HG03354 (cell line): ENCODE measurements at regions not wholly inside any gene's neighbourhood (a gene's known extent, or its start where the extent isn't known, plus 50 kb on each side); places are given as distances from the start of the nearest gene placed in this dataset.

Source experiments
- ATAC-seq: cut with Tn5 transposase; IDR thresholded peaks from one replicate; pipeline ENCODE4 v1.9.1; 2021; ENCODE audit warnings: mild to moderate bottlenecking; ENCODE audit not compliant: unreplicated experiment, poor library complexity, severe bottlenecking

DNA sequence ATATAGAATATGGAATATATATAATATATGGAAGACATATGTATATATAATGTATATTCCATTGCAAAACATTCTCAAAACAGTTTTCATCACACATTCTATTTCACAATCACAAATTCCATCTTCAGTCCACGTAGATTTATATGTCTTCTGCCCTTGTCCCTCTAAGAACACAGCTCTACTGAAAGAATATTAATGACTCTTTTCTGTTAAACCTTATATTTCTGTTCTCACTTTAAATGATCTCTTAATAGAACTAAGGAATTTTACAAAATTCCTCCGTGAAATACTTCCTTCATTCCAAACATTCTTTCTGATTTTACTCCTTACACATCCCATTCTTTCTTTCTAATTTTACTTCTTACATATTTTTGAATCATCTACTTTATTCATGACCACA is 1043.1 kb upstream of the PABPC4L start:
- no peak for ATAC-seq

DNA sequence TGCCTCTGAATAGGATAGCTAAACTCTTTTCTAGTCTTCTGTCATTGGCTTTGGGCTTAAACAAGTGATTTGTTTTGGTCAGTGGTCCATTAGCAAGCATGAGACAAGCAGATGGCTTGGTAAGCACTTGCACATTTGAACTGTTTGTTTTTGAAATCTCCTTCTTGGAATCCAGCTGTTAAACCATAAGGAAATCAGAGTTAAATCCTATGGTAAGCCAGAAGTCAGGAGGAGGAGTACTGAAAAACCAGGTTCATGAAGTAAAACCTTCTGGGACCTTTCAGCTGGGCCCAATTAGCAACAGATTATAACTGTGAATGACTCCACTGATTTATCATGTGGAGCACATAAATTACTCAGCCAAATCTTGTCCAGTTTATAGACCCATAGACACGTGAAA is 1042.5 kb upstream of the PABPC4L start:
- ATAC-seq: no peak

DNA sequence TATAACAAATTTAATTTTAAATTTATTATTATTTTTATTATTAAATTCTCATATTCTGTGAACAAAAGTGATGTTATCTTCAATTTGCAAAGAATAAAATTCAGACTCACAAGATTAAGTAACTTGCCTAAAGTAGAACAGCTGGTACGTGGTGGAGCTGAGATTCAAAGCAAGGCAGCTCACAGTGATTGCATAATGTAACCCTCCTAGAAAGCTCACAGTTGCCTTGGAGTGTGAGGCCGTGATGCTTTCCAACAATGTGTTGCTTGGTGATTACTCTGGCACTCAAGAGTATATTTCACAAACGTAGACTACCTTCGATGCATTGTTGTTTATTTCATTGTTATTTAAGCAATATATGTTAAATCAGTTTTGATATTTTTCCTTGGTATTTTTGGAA is 1039.2 kb upstream of the PABPC4L start:
- ATAC-seq: no peak

DNA sequence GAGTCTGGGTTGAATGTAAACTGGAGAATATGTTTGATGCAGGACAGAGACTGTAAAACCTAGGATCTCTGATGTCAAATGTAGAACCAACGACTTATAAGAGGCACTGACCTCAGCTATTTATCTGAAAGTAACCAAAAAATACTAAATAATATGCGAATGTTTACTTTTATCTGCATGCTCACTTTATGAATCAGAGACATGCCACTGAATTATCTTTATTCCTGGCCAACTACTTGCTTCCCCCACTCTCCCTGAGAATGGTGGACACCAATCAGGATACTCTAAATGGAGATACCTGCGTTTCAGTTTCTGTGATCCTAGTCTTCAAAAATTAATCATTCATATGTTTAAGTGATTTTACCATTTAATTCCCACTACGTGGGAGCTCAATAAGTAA is 1038.4 kb upstream of the PABPC4L start:
- no peak for ATAC-seq

DNA sequence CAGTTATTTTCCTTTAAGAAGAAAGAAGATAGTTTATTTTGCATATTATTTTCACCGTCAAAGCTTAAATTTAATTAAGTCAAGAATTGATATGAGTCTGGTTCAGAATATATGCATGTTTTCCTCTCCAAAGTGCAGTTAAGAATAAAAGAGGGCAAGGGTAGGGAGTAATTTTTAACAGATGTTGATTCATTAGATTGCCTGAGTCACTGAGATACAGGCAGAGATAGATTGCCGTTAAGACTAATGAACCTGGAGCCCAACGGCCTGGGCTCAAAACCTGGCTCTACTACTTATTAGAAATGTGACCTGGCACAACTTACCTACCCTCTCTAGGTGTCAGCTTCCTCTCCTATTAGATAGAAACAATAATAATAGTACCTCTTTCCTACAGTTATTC is 1037.4 kb upstream of the PABPC4L start:
- no peak for ATAC-seq

DNA sequence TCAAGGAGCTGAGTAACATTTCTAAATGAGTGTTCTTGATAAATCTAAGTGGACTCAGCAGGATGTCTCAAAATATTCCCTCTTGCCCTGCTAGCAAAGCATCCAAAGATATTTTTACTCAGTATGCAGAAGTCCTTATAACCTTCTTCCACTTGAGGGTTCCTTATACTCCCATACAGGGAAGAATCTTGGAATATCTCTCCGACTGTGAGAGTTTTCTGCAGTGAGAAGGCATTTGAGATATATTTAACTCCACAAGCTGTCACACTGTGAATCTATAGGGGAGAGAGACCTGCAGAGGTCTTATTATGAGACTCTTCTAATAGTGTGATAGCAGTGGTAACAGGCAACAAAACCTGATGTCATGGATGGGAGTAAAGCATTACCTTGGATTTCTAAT is 1034.5 kb upstream of the PABPC4L start:
- ATAC-seq: no peak

DNA sequence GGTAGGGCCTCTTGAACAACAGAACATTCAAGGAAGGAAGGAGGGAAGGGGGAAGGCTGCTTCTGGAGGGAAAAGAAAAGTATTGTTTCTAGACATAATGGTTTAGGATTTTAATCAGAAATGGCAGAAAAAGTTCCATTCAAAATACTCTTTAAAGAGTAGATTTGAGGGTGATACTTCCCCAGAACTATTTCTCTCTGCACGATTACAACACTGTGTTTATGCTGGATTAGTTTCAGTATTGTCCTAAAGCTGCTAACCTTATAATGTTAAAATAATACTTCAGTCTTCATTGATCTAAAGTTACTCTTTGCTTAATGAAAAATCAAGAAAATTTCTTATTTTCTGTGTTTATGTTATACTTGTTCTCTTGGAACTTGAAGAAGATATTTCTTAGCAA is 1026.3 kb upstream of the PABPC4L start:
- no peak for ATAC-seq

DNA sequence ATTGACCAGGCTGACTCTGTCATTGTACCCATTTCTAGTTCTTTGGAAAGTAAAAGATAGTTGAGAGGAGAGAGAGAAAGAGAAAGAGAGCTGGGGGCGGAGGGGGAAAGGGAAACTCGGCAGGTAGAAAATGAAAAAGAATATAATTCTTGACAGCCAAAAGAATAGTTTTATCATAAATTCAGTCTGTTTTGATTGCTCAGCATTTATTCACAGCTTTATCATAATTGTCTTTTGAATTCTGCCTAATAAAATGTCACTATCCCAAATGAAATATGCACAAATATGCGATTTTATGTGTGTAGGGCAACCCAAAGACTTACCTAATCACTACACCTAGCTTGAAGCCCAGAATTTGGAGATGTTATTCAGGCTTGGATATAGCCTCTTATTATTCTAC is 1024.0 kb upstream of the PABPC4L start:
- no peak for ATAC-seq

DNA sequence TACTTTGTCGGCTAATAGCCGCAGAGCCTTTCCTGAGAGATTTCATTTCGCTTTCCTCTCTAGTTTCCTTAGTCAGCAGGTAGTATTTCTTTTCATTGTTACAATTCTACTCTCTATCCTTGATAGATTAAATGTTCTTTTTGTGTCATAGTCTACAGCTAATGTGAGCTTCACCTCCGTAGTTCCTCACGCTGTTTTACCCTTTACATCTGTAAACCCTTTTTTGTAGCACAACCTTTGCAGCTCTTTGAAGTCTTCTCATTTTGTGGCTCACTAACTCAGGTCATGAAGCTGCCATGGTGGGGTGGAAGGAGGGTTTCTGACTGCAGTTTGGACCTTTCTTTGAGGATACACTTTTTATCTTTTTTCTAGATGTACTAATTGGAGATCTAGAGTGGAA is 1008.8 kb upstream of the PABPC4L start:
- ATAC-seq: no peak

DNA sequence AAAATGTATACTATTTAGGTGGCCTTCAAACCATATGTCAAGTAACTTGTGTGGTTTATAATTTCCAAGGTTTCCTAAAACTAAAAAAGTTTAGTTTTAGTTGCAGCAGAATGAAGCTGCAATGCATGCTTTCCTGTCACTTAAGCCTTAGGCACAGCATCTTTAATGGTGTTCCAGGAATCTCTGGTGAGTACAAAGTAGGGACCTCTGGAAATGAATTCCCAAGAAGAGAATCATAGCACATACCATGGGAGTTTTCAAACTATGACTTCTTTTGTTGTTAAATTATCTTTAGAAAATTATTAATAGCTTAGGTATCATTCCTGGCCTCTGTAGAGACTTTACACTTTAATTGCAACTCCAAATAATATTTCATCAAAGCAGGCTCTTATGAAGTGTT is 1005.9 kb upstream of the PABPC4L start:
- ATAC-seq: no peak

DNA sequence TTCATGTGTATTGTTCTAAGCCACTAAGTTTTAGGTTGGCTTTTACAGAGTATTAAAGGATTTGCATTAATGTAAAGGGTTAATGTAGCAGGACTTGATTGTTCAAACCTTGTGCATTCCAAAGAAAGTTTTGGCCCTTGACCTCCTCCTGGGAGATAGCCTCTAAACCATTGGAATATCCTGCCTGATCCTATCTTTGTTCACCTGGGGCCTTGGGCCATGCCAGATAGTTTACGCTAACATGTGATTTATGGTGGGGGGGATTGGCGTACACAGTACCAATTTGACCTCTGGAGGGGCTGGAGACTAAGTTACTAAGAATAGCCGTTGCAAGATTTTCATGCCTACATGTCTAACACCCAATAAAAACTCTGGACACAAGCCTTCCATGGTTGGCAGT is 1002.7 kb upstream of the PABPC4L start:
- ATAC-seq: no peak

DNA sequence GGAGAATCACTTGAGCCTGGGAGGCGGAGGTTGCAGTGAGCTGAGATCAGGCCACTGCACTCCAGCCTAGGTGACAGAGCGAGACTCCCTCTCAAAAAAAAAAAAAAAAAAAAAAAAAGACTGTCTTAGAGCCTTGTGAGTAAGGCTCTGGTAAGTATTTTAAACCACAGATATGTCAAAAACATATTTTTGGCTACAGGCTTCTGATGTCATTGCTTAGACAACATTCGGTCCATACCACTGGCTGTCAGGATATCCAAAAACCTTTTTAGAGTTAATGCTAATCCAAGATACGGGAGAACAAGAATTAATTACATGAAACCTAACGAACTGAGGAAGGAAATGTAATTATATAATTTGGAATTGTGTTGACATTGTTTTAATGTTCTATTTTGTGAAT is 999.5 kb upstream of the PABPC4L start:
- no peak for ATAC-seq

DNA sequence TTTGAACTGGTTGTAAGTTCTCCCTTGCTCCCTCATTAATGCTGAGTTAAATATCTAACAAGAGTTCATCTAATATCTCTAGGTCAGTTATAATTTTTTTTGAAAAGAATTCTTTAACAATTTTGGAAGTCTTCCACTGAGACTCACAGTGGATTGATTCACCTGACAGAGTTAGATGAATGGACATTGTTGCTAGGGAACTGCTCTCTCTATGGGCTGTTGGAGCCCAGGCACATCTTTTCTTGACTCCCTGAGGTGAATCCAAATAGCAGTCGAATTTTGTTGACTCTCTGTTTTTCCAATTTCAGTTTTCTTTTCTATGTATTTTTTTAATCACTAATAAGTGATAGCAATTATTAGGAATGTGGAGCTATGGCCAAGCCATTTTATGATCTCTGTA is 996.1 kb upstream of the PABPC4L start:
- ATAC-seq: no peak

DNA sequence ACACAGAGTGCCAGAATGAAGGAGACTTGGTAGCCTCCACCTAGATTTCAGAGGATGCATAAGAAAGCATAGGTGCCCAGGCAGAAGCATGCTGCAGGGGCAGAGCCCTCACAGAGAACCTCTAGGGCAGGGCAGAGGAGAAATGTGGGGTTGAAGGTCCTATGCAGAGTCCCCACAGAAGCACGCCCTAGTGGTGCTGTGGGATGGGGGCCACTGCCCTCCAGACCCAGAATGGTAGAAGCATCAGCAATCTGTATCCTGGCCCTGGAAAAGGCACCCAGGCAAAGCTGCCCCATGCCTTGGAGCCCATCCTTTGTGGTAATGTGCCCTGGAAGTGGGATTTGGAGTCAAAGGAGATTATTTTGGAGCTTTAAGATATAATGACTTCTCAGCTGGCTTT is 992.9 kb upstream of the PABPC4L start:
- no peak for ATAC-seq

DNA sequence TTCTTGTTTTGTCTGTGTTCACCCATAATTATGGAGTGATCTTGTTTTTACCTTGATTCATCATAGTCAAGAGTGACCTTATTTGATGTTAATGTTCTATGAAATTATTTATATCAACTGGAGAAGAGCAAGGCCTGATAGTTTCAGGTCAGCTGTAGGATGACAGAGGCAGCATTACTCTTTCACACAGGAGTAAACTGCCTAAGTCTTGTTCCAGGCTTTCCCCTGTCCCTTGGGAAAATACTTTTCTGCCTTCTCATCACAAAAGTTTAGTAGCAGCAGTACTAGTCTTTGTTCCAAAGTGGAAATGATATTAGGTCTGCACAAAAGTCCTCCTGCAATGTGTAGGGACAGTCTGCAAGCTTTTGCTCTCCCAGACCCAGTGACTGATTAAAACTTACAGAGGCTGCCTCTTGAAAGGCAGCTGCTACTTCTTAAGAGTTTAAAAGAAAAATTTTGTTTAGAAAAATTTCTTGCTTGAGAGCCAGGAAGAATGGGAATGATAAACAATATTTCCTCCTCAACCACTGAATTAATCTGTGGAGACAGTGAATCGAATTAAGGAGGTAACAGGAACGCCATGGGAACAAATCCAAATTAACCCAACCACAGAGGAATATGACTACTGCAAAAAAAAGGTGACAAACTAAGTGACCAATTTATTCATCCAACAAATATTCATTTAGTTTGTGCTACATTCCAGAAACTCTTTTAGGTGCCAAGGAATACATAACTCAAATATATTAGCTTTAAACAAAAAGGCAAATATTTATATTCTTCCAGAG is 991.4 kb upstream of the PABPC4L start:
- no peak for ATAC-seq

DNA sequence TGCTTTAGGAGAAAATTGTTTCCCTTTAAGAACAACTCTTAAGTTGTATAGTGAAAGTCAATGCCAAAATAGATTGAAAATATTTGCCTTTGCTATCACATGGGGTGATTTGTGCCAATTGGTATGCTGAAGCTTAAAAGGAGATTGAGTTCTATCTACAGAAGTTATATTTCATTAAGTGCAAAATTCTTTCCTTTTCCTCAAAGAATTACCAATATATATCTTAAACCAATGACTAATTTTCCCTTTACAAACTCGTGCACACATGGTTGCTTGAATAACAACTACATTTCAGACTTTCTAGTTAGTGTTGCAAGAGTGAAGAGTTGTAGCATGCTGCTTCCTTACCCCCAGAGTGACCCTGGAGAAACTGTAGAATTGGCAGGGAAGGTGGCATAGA is 990.0 kb upstream of the PABPC4L start:
- ATAC-seq: no peak

DNA sequence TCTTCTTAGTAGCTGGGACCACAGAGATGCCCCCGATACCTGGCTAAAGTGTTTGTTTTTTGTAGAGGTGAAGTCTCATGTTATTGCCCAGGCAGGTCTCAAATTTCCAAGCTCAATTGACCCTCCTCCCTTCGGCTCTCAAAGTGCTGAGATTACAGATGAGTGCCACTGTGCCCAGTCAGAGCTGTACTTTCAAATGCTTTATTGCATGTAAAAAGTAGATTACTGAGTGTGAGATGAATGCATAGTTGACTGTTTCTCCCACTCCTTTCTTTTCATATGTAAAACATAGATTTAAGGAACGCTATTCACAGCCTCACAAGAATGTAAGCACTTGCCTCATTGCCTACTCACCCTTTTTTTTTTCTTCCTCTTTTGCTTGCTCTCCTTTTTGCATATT is 984.4 kb upstream of the PABPC4L start:
- ATAC-seq: no peak

DNA sequence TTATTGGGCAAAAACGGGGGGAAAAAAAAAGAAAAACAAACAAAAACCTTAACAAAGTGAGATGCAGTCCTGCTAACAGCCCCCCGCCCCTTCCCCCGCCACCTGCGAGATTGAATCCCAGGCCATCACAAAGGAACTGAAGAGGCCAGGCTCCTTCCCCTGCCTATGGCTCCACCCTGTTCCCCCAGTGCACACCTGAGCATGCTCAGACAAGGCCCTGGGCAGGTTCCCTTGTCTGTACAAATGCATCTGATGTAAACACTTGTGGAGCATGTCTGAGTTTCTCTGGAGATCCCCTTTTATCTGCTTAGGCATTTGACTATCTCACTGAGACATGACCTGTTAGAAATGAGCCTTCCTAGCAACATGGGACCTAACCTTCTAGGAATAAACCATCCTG is 983.7 kb upstream of the PABPC4L start:
- no peak for ATAC-seq

DNA sequence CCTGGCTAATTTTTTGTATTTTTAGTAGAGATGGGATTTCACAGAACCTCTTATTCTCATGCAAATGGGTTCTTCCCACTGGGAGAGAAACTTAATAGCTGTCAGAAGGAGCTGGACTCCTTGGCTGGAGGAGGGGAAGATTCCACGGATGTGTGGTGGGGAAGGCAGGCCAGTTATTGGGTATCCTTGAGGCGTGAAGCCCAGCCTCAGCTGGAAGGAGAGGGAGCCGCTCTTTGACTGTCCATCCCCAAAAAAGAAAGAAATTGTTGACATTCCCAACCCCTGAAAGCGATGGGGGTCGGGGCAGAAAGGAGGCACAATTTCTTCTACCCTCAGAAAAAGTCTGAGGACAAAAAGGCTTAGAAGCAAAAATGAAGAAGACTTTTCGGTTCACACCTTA is 983.1 kb upstream of the PABPC4L start:
- ATAC-seq: no peak

DNA sequence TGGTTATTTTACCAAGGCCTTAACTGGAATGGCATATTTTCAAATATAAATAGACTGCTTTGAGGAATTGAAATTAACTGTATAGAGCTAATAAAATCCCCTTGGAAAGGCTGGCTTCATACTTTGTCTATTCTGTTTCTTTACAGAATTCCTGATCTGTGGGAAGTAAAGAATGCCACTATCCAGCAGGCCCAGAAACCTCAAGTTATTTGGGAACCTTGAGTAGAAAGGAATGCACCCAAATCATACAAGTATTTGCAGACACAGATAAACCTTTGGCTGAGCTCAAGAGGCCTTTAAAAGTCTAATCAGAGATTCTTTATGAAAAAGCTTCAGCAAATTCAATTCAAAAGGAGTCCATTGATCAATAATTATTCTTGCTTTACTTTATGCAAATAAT is 975.7 kb upstream of the PABPC4L start:
- no peak for ATAC-seq

DNA sequence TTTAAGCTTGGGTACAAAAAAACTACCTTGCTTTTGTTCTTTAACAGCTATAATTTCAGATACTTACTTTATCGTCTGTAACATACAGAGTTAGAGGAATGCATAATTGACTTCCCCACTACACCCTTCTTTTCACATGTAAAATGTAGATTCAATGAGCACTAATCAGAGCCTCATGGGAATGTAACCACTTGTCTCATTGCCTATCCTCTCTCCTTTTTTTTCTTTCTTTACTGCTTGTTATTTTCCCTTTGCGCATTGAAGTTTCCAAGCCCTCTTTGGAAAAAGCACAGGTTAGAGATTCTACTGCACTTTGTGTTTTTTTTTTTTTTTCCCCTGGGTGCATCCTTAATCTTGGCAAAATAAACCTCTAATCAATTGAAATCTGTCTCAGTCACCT is 965.1 kb upstream of the PABPC4L start:
- ATAC-seq: no peak

DNA sequence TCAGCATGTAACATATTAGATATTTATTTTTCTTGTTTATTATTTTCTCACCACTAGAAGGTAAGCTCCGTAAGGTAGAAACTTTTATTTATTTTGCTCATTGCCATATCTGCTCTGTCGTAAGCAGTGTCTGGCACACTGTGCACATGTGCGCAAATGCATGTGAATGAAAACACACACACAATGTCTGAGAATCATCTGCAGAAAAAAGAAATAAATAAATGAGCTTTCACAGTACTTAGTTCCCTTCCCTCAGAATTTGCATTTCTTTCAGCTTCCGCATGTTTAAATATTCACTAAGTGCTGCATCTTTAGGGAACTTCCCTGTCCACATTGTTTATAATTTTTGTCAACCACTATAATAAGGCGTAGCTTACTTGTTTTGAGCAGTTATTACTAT is 963.0 kb upstream of the PABPC4L start:
- no peak for ATAC-seq
